CD14-positive monocyte (primary cell): ENCODE measurements at regions not wholly inside any gene's neighbourhood (a gene's known extent, or its start where the extent isn't known, plus 50 kb on each side); places are given as distances from the start of the nearest gene placed in this dataset.

ENCODE experiments used
- DNase-seq, 3 donors: peaks; one replicate each; pipeline ENCODE4 v3.0.0-alpha.2; 2011 to 2022
- H2AFZ ChIP-seq: 2 replicates; pipeline ENCODE4 v1.6.0; 2012; ENCODE audit warnings: mild to moderate bottlenecking, low read depth, low read length, inconsistent platforms; ENCODE audit not compliant: insufficient read depth, poor library complexity, severe bottlenecking
- H3K27ac ChIP-seq, 2 donors: 1 replicate in 1 of 2; 2 replicates in 1 of 2; pipeline ENCODE4 v1.5.1; 2012 to 2013; ENCODE audit warnings: low read length in 2 of 2, control low read depth in 1 of 2, inconsistent platforms in 1 of 2, low read depth in 1 of 2, mild to moderate bottlenecking in 1 of 2
- H3K27me3 ChIP-seq, 2 donors: one replicate each; pipeline versions ENCODE4 v1.6.0 to v1.6.1; 2011 to 2013; ENCODE audit warnings: low read length in 2 of 2; ENCODE audit not compliant: control insufficient read depth in 2 of 2, insufficient read depth in 2 of 2
- H3K36me3 ChIP-seq, 2 donors: replicated peaks in 1 of 2; 1 replicate in 1 of 2; 2 replicates in 1 of 2; pipeline versions ENCODE4 v1.5.1 to v1.6.1; 2012 to 2013; ENCODE audit warnings: low read length in 2 of 2, control low read depth in 1 of 2, inconsistent platforms in 1 of 2, mild to moderate bottlenecking in 1 of 2; ENCODE audit not compliant: insufficient read depth in 2 of 2, control insufficient read depth in 1 of 2
- H3K4me1 ChIP-seq, 2 donors: 1 replicate in 1 of 2; 2 replicates in 1 of 2; pipeline versions ENCODE4 v1.5.1 to v1.6.1; 2012 to 2013; ENCODE audit warnings: low read length in 2 of 2, control low read depth in 1 of 2, inconsistent platforms in 1 of 2, mild to moderate bottlenecking in 1 of 2, moderate library complexity in 1 of 2; ENCODE audit not compliant: insufficient read depth in 2 of 2, control insufficient read depth in 1 of 2
- H3K4me2 ChIP-seq: replicated peaks from 2 replicates; pipeline ENCODE3; 2012; ENCODE audit warnings: low read length, moderate library complexity, mild to moderate bottlenecking; ENCODE audit not compliant: poor library complexity, severe bottlenecking; ENCODE audit errors: extremely low read depth
- H3K4me3 ChIP-seq, 3 experiments: fragments of 200-600 bp in 1 of 3; sonication (generic) in 1 of 3; replicated peaks in 1 of 3; 1 replicate in 2 of 3; 2 replicates in 1 of 3; pipeline ENCODE4 v1.5.1; 2011 to 2013; ENCODE audit warnings: low read length in 3 of 3, mild to moderate bottlenecking in 3 of 3, control low read depth in 2 of 3, low read depth in 2 of 3, inconsistent platforms in 1 of 3, moderate library complexity in 1 of 3
- H3K79me2 ChIP-seq: 2 replicates; pipeline ENCODE4 v1.6.0; 2012; ENCODE audit warnings: mild to moderate bottlenecking, control low read depth, inconsistent platforms, low read length, moderate library complexity; ENCODE audit not compliant: insufficient read depth
- H3K9ac ChIP-seq: 2 replicates; pipeline ENCODE4 v1.6.0; 2017; ENCODE audit warnings: low read length, mild to moderate bottlenecking; ENCODE audit not compliant: insufficient read depth, poor library complexity, severe bottlenecking
- H3K9me3 ChIP-seq, 2 donors: replicated peaks in 1 of 2; 1 replicate in 1 of 2; 2 replicates in 1 of 2; pipeline versions ENCODE4 v1.5.1 to v1.6.1; 2012 to 2013; ENCODE audit warnings: low read length in 2 of 2, control low read depth in 1 of 2; ENCODE audit not compliant: control insufficient read depth in 1 of 2, insufficient read depth in 1 of 2
- H4K20me1 ChIP-seq: 2 replicates; pipeline ENCODE4 v1.6.0; 2012; ENCODE audit warnings: mild to moderate bottlenecking, low read length, control low read depth, moderate library complexity; ENCODE audit not compliant: insufficient read depth
- H3K27ac Mint-ChIP-seq, 7 donors: one replicate each; pipeline ENCODE4 v1.8.0; 2020; ENCODE audit warnings: mild to moderate bottlenecking in 7 of 7, mixed read lengths in 7 of 7, moderate library complexity in 6 of 7, inconsistent platforms in 2 of 7
- H3K27me3 Mint-ChIP-seq, 3 donors: one replicate each; pipeline ENCODE4 v1.8.0; 2021 to 2022; ENCODE audit warnings: low read depth in 3 of 3, mild to moderate bottlenecking in 3 of 3, mixed read lengths in 3 of 3, moderate library complexity in 3 of 3, inconsistent platforms in 1 of 3
- H3K36me3 Mint-ChIP-seq, 2 donors: one replicate each; pipeline ENCODE4 v1.8.0; 2020; ENCODE audit warnings: mixed read lengths in 2 of 2, inconsistent platforms in 1 of 2, mild to moderate bottlenecking in 1 of 2
- H3K4me1 Mint-ChIP-seq: one replicate; pipeline ENCODE4 v1.8.0; 2020; ENCODE audit warnings: mild to moderate bottlenecking, mixed read lengths
- H3K4me3 Mint-ChIP-seq, 2 donors: one replicate each; pipeline ENCODE4 v1.8.0; 2020; ENCODE audit warnings: mild to moderate bottlenecking in 2 of 2, mixed read lengths in 2 of 2, moderate library complexity in 1 of 2
- H3K9me3 Mint-ChIP-seq, 7 donors: one replicate each; pipeline ENCODE4 v1.8.0; 2020 to 2022; ENCODE audit warnings: mixed read lengths in 7 of 7, mild to moderate bottlenecking in 6 of 7, moderate library complexity in 6 of 7, inconsistent platforms in 2 of 7
- intact Hi-C, 2 donors: fragments of 100-400 bp; cut with micrococcal nuclease; formaldehyde crosslinking; loops; one replicate each; pipeline versions ENCODE4 v1.15.0 to v1.15.1; 2023
- TF ChIP-seq, protein P1 (sequence below): fragments of 200-600 bp; IDR thresholded peaks from one replicate; pipeline ENCODE4 v1.8.0; 2022; ENCODE audit warnings: antibody characterized with exemption, mild to moderate bottlenecking

DNA sequence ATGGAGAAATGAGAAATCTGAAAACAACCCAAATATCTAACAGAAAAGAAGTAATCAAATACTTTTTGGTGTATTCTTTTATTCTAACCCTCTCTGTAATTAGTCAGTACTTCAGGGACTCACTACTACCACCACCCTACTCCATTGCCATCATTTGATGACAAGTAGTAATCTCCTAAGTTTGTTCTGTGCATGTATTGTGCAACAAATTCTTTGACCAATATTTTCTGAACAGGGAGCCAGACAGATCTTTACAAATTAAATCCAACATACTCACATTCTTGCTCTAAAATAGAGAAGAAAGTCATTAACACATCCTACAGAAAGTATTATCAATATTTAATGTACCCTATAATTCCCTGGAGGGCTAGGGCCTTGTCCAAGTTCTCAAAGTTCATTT, 1416.4 kb downstream of the DSC3 start:
- H3K36me3 Mint-ChIP-seq: no peaks in the 10 kb centered on the region
- Histone ChIP-seq H3K9me3 (no peaks in the 10 kb centered on the region), H3K79me2 (no peaks in the 10 kb centered on the region), H3K36me3 (no peaks in the 10 kb centered on the region), H3K9ac (no peak overlapping the region), H3K27ac (no peak overlapping the region), H3K4me2 (no peak overlapping the region), H3K27me3 (no peaks in the 10 kb centered on the region), H2AFZ (no peak overlapping the region), H3K4me3 (no peak overlapping the region), H4K20me1 (no peaks in the 10 kb centered on the region), H3K4me1 (no peaks in the 10 kb centered on the region)
- TF ChIP-seq, protein P1, sequence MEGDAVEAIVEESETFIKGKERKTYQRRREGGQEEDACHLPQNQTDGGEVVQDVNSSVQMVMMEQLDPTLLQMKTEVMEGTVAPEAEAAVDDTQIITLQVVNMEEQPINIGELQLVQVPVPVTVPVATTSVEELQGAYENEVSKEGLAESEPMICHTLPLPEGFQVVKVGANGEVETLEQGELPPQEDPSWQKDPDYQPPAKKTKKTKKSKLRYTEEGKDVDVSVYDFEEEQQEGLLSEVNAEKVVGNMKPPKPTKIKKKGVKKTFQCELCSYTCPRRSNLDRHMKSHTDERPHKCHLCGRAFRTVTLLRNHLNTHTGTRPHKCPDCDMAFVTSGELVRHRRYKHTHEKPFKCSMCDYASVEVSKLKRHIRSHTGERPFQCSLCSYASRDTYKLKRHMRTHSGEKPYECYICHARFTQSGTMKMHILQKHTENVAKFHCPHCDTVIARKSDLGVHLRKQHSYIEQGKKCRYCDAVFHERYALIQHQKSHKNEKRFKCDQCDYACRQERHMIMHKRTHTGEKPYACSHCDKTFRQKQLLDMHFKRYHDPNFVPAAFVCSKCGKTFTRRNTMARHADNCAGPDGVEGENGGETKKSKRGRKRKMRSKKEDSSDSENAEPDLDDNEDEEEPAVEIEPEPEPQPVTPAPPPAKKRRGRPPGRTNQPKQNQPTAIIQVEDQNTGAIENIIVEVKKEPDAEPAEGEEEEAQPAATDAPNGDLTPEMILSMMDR: no peak
- no peaks in the 10 kb centered on the region for H3K4me1 Mint-ChIP-seq
- H3K4me3 Mint-ChIP-seq: no peak overlapping the region
- no peak overlapping the region for H3K27ac Mint-ChIP-seq
- DNase-seq: no peak
- intact Hi-C loops: no loop called here
- no peaks in the 10 kb centered on the region for H3K27me3 Mint-ChIP-seq
- H3K9me3 Mint-ChIP-seq: peaks cover 0 to 6% (median 2%) of the 10 kb centered on the region in 7 donors

DNA sequence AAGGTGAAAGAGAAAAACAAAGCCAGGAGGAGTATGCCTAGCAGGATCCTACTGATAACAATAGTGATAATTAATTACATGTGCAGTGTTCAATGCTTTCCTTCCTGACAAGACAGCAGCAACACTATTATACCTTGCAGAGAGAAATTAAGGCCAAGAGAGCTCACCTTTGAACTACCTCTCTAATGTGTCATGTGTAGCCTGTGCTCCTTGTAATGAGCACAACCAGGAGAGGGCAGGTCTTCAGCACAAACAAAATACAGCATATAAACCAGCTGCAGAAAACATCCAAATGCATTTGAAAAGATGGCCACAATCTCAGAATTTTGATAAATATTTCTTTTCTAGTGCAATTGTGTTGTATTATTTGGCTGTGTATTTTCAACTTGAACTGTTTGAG, 1425.7 kb downstream of the DSC3 start:
- Histone ChIP-seq H3K27me3 (no peaks in the 10 kb centered on the region), H3K4me2 (no peak overlapping the region), H3K79me2 (no peaks in the 10 kb centered on the region), H3K9me3 (no peaks in the 10 kb centered on the region), H3K9ac (no peak overlapping the region), H4K20me1 (no peaks in the 10 kb centered on the region), H3K27ac (no peak overlapping the region), H3K4me1 (no peaks in the 10 kb centered on the region), H3K4me3 (no peak overlapping the region), H2AFZ (no peak overlapping the region), H3K36me3 (no peaks in the 10 kb centered on the region)
- TF ChIP-seq, protein P1: no peak
- no peaks in the 10 kb centered on the region for H3K36me3 Mint-ChIP-seq
- no peak for DNase-seq
- peaks cover 0 to 3% (median 0%) of the 10 kb centered on the region in 7 donors for H3K9me3 Mint-ChIP-seq
- no peaks in the 10 kb centered on the region for H3K4me1 Mint-ChIP-seq
- no peak overlapping the region for H3K4me3 Mint-ChIP-seq
- peaks cover 0 to 1% (median 0%) of the 10 kb centered on the region in 3 donors for H3K27me3 Mint-ChIP-seq
- intact Hi-C loops: no loop called here
- no peak overlapping the region for H3K27ac Mint-ChIP-seq
